ENCODE measurements at regions not wholly inside any gene's neighbourhood (a gene's known extent, or its start where the extent isn't known, plus 50 kb on each side); places are given as distances from the start of the nearest gene placed in this dataset.

DNA sequence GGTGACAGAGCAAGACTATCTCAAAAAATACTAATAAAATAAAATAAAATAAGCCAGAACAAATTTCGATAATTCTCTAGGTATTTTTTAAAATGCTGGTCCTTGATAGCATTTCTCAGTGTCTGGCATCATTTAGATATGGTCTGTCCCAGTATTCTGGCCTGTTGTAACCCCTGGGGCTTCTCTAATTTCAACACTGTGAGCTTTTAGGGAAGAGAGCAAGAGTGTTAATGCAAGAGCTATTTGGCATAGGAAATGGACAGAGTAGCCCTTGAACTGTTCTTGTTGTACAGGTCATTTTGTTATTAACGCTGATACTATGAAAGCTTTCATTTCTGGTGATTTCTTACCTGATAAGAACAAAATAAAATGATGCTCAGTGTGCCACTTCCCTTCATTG lies 112.2 kb upstream of the ZNF608 start:
- no peak for TF ChIP-seq POLR2A (IDR thresholded peaks at IDR 0.05)
- TF ChIP-seq, protein P1, sequence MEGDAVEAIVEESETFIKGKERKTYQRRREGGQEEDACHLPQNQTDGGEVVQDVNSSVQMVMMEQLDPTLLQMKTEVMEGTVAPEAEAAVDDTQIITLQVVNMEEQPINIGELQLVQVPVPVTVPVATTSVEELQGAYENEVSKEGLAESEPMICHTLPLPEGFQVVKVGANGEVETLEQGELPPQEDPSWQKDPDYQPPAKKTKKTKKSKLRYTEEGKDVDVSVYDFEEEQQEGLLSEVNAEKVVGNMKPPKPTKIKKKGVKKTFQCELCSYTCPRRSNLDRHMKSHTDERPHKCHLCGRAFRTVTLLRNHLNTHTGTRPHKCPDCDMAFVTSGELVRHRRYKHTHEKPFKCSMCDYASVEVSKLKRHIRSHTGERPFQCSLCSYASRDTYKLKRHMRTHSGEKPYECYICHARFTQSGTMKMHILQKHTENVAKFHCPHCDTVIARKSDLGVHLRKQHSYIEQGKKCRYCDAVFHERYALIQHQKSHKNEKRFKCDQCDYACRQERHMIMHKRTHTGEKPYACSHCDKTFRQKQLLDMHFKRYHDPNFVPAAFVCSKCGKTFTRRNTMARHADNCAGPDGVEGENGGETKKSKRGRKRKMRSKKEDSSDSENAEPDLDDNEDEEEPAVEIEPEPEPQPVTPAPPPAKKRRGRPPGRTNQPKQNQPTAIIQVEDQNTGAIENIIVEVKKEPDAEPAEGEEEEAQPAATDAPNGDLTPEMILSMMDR (IDR thresholded peaks at IDR 0.05) = no peak
- no peak overlapping the region for H3K27ac ChIP-seq
- intact Hi-C loops (cut with DNase I) = no loop called here
- H3K36me3 ChIP-seq (replicated peaks in 1 of 2) = no peaks in the 10 kb centered on the region
- peaks cover 0 to 6% of the 10 kb centered on the region in 2 donors for H3K4me1 ChIP-seq (replicated peaks in 1 of 2)
- DNase-seq = peak in 2 of 7 donors; percentile 12 to 22
- WGBS, 4 donors = 58 to 68% (median 66%) methylated on average over 2 of the region's 2 CpGs
- no peaks in the 10 kb centered on the region for H3K27me3 ChIP-seq
- no peaks in the 10 kb centered on the region for H3K9me3 ChIP-seq (replicated peaks in 1 of 3)
- no peak overlapping the region for H3K4me3 ChIP-seq

DNA sequence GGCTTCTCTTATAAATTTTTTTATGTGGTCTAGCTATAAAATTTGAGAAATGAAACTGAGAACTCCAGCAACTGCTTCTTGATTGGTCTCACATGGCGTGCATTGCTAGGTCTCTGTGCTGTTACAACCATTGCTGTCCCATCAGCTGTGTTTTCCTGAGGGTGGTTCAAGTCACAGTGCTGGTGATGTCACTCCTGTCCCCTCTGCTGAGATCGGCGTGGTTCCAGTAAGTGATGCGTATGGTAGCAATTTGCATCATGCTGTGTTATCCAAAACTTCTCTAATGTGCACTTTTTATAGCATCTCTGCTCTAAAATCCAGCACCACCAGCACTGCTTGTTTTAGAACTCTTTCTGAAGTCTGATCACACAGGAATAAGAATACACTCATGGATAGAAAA lies 112.6 kb upstream of the ZNF608 start:
- Histone ChIP-seq H3K4me1 (replicated peaks in 1 of 2) (peaks cover 0 to 6% of the 10 kb centered on the region in 2 donors), H3K36me3 (replicated peaks in 1 of 2) (no peaks in the 10 kb centered on the region), H3K4me3 (no peak overlapping the region), H3K27ac (no peak overlapping the region), H3K27me3 (no peaks in the 10 kb centered on the region), H3K9me3 (replicated peaks in 1 of 3) (no peaks in the 10 kb centered on the region)
- 84 to 89% (median 85%) methylated on average over 4 of the region's 4 CpGs for WGBS, 4 donors
- DNase-seq = peak in 4 of 7 donors; percentile 10 to 54 (median 32)
- TF ChIP-seq, protein P1 (IDR thresholded peaks at IDR 0.05) = no peak
- TF ChIP-seq POLR2A (IDR thresholded peaks at IDR 0.05) = no peak
- intact Hi-C loops (cut with DNase I) = no loop called here

DNA sequence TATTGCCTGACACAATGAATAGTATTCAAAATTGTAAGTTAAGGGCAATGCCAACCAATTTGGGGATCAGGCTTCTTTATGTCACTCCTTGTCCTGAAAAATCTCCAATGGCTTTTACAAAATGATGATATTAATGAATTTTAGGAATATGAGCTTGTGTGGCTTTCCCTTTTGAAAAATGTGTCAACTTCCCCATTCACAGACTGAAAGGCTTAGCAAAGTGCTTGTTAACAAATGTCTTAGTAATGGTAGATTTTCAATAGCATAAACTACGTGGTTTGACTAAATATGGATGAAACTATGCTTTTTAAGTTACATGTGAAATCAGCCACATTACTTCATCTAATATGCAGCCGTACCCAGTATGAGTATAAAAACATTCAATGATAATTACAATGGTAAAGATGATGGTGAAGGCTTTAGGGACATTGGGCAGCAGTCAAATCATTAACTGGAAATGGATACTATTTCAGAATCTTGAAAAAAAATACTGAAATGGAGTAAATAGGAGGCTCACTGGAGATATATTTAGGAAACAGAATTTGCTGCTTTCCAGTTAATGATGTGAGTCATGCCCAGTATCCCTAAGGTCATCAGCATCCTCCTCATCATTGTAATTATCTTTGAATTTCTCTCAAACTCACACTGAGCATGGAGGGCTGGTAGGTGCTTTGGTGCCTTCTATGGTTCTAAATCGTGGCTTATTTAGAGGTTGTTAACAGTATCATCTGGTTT lies 113.3 kb upstream of the ZNF608 start:
- H3K36me3 ChIP-seq (replicated peaks in 1 of 2) = no peaks in the 10 kb centered on the region
- peaks cover 0 to 6% of the 10 kb centered on the region in 2 donors for H3K4me1 ChIP-seq (replicated peaks in 1 of 2)
- no peaks in the 10 kb centered on the region for H3K27me3 ChIP-seq
- H3K4me3 ChIP-seq = no peak overlapping the region
- H3K27ac ChIP-seq = no peak overlapping the region
- TF ChIP-seq, protein P1 (IDR thresholded peaks at IDR 0.05) = no peak
- TF ChIP-seq POLR2A (IDR thresholded peaks at IDR 0.05) = no peak
- intact Hi-C loops (cut with DNase I) = no loop called here
- 73 to 88% (median 84%) methylated on average over 3 of the region's 3 CpGs for WGBS, 4 donors
- H3K9me3 ChIP-seq (replicated peaks in 1 of 3) = no peaks in the 10 kb centered on the region
- no peak for DNase-seq

DNA sequence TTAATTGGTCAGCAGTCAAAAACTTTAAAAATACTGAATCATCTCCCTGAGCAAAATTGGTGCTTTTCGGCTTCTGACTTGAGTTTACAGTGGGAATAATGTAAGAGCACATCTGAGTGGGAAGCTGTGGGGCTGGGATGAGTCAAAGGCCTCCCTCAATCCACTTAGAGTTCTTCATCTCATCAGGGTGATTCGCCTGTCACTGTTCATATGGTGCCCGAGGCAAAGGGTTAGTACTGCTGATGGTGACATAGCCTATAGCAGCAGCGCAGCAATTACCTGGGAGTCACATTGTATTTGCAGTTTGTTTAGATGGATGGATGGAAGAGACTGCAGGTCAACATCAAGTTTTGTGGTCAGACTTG lies 113.8 kb upstream of the ZNF608 start:
- intact Hi-C loops (cut with DNase I) = no loop called here

More for the DNA sequence above, 113.8 kb upstream of the ZNF608 start:
- no peak overlapping the region for H3K4me3 ChIP-seq
- no peak for TF ChIP-seq POLR2A (IDR thresholded peaks at IDR 0.05)
- TF ChIP-seq, protein P1 (IDR thresholded peaks at IDR 0.05) = no peak
- WGBS, 4 donors = 89 to 98% (median 91%) methylated on average over 4 of the region's 4 CpGs
- H3K9me3 ChIP-seq (replicated peaks in 1 of 3) = no peaks in the 10 kb centered on the region
- H3K27ac ChIP-seq = no peak overlapping the region
- no peak for DNase-seq
- H3K36me3 ChIP-seq (replicated peaks in 1 of 2) = no peaks in the 10 kb centered on the region
- H3K27me3 ChIP-seq = no peaks in the 10 kb centered on the region
- peaks cover 0 to 6% of the 10 kb centered on the region in 2 donors for H3K4me1 ChIP-seq (replicated peaks in 1 of 2)
